ENCODE measurements at regions not wholly inside any gene's neighbourhood (a gene's known extent, or its start where the extent isn't known, plus 50 kb on each side); places are given as distances from the start of the nearest gene placed in this dataset.
"Not testable (repeated sequence)": the region's sequence is repeated elsewhere in the genome, so short reads cannot be mapped to it uniquely, and the experiment has no call there.

DNA sequence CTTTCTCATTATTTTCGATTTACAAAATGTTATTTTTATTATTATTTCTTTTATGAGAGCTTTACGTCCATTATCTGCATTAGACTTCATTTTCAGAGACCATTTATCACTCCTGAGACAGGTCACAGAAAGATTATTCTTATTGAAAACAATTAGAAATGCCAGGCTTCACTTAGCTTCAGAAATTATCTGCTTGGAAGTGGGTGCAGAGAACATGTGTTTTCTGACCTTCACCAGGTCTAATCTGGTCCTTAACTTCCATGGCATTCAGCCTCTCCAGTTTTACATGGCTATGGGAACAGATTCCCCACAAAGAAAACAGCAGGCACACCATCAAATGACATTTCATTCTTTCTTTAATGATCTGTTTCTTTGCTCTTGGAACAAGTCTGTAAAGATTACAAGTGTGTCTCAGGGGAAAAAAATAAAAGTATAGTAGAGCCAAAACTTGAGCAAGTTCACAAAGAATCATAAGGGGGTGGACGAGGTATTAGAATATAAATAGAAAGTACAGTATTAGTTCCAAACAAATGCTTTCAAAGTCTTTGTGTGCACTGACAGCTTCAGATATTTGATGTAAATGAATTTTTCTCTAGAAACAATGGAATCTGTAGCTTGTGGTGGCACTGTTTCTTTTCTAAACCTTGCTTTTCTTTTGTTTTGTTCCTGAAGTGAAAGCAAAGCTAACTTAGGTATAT, 294.2 kb upstream of the MEIS2 start:
- H3K27ac ChIP-seq = no peak overlapping the region
- DNase-seq = no peak
- TF ChIP-seq, protein P1, sequence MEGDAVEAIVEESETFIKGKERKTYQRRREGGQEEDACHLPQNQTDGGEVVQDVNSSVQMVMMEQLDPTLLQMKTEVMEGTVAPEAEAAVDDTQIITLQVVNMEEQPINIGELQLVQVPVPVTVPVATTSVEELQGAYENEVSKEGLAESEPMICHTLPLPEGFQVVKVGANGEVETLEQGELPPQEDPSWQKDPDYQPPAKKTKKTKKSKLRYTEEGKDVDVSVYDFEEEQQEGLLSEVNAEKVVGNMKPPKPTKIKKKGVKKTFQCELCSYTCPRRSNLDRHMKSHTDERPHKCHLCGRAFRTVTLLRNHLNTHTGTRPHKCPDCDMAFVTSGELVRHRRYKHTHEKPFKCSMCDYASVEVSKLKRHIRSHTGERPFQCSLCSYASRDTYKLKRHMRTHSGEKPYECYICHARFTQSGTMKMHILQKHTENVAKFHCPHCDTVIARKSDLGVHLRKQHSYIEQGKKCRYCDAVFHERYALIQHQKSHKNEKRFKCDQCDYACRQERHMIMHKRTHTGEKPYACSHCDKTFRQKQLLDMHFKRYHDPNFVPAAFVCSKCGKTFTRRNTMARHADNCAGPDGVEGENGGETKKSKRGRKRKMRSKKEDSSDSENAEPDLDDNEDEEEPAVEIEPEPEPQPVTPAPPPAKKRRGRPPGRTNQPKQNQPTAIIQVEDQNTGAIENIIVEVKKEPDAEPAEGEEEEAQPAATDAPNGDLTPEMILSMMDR (IDR thresholded peaks at IDR 0.05) = no peak
- intact Hi-C loops (cut with DNase I; ENCODE audit: low total_unique reads) = no loop called here
- H3K27me3 ChIP-seq = no peaks in the 10 kb centered on the region
- no peaks in the 10 kb centered on the region for H3K36me3 ChIP-seq
- H3K4me1 ChIP-seq = no peaks in the 10 kb centered on the region
- no peak overlapping the region for H3K4me3 ChIP-seq
- peaks cover 0 to 12% (median 3%) of the 10 kb centered on the region in 3 donors for H3K9me3 ChIP-seq

DNA sequence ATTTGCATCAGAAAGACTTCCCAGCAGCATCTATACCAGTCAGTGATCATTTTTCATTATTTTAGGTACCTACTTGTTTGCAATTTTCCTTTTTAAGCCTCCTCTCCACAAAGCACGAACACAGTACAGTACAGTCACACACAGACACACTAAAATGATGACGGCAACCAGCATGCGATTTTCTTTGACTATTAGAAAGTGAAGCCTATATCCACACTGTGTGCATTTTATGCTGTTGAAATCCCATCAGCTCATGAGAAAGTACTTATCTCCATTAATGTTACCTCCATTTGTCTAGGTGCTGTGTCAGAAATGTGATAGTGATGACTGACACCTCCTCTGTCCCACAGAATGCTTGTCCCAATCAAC, 294.7 kb upstream of the MEIS2 start:
- TF ChIP-seq, protein P1 (IDR thresholded peaks at IDR 0.05) = no peak

DNA sequence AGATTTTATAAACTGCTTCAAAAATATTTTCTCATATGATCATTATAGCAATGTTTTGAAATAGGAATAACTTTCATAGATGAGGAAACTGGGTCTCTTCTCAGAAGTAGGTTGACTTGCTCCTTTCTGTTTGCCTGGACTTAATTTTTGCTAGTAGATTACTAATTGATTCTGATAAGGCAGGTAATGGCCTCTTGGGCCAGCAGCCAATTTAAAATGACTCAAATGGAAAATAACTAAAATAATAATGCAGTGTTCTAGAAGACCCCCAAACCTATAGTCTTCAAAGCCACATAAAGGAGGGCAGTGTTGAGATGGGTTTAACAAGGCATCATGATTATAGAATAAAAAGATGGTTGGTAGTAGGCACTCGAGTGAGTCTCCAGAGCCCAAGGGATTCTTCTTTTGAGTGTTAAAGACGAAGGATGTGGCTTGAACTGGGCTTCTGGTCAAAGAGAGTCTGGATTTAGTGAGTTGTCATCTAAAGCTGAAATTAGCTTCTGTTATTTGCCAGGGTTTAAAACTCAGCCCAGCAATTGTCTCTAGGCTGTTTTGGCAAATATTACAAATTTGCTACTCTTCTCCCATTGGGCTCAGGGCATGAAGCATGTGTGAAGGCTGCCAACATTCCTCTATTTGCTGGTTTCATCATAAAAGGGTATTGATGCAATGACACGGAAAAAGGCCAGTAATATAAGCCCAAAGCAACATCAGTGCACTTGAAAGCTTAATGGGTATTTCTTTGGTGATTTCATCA, 297.1 kb upstream of the MEIS2 start:
- H3K27me3 ChIP-seq = no peaks in the 10 kb centered on the region
- intact Hi-C loops (cut with DNase I; ENCODE audit: low total_unique reads) = no loop called here
- no peak for DNase-seq
- H3K27ac ChIP-seq = no peak overlapping the region
- TF ChIP-seq, protein P1 (IDR thresholded peaks at IDR 0.05) = no peak
- no peaks in the 10 kb centered on the region for H3K4me1 ChIP-seq
- H3K9me3 ChIP-seq = no peaks in the 10 kb centered on the region
- no peak overlapping the region for H3K4me3 ChIP-seq
- H3K36me3 ChIP-seq = no peaks in the 10 kb centered on the region

More for the DNA sequence above, 294.7 kb upstream of the MEIS2 start:
- no peak overlapping the region for H3K4me3 ChIP-seq
- no peak for DNase-seq
- intact Hi-C loops (cut with DNase I; ENCODE audit: low total_unique reads) = no loop called here
- H3K27me3 ChIP-seq = no peaks in the 10 kb centered on the region
- peaks cover 0 to 9% (median 0%) of the 10 kb centered on the region in 3 donors for H3K9me3 ChIP-seq
- no peak overlapping the region for H3K27ac ChIP-seq
- no peaks in the 10 kb centered on the region for H3K36me3 ChIP-seq
- no peaks in the 10 kb centered on the region for H3K4me1 ChIP-seq

GRCh38 chr15:37416103-37416502, 315.8 kb upstream of the MEIS2 start:
- H3K36me3 ChIP-seq = no peaks in the 10 kb centered on the region
- intact Hi-C loops (cut with DNase I; ENCODE audit: low total_unique reads) = no loop called here
- no peak for DNase-seq

DNA sequence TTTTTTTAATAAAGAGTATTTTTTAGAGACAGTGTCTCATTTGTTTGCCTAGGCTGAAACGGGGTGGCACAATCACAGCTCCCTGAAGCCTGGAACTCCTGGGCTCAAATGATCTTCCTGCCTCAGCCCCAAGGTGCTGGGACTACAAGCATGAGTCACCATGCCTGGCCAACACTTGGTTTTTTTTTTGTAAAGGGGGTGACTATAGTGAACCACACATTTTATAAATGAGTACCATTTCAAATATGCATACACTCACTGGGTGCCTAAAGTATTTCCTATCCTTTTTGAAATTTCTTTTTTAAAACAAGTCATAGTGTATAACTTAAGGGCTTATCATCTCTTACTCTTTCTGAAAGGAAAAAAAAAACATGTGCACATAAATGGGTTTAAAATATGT, 325.2 kb upstream of the MEIS2 start:
- TF ChIP-seq, protein P1 (IDR thresholded peaks at IDR 0.05) = no peak
- intact Hi-C loops (cut with DNase I; ENCODE audit: low total_unique reads) = no loop called here
- H3K27me3 ChIP-seq = no peaks in the 10 kb centered on the region
- no peak overlapping the region for H3K27ac ChIP-seq
- H3K4me3 ChIP-seq = no peak overlapping the region
- H3K36me3 ChIP-seq = no peaks in the 10 kb centered on the region
- no peak for DNase-seq
- H3K9me3 ChIP-seq = no peaks in the 10 kb centered on the region
- H3K4me1 ChIP-seq = no peaks in the 10 kb centered on the region

More at GRCh38 chr15:37416103-37416502, 315.8 kb upstream of the MEIS2 start:
- TF ChIP-seq, protein P1 (IDR thresholded peaks at IDR 0.05) = no peak
- H3K9me3 ChIP-seq = peaks cover 0 to 5% (median 0%) of the 10 kb centered on the region in 3 donors
- H3K27me3 ChIP-seq = no peaks in the 10 kb centered on the region
- no peaks in the 10 kb centered on the region for H3K4me1 ChIP-seq
- H3K27ac ChIP-seq = no peak overlapping the region
- H3K4me3 ChIP-seq = no peak overlapping the region

DNA sequence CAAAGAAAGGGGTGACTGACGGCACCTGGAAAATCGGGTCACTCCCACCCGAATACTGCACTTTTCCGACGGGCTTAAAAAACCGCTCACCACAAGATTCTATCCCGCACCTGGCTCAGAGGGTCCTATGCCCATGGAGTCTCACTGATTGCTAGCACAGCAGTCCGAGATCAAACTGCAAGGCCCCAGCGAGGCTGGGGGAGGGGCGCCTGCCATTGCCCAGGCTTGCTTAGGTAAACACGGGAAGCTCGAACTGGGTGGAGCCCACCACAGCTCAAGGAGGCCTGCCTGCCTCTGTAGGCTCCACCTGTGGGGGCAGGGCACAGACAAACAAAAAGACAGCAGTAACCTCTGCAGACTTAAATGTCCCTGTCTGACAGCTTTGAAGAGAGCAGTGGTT, 327.0 kb upstream of the MEIS2 start:
- H3K36me3 ChIP-seq; H3K27ac ChIP-seq; H3K4me1 ChIP-seq; DNase-seq; H3K27me3 ChIP-seq; H3K9me3 ChIP-seq; intact Hi-C loops (cut with DNase I; ENCODE audit: low total_unique reads); H3K4me3 ChIP-seq: not testable (repeated sequence)

Measured in tibial artery (tissue), 4 donors.